Naive thymus-derived CD4-positive, alpha-beta T cell (primary cell): ENCODE measurements at regions not wholly inside any gene's neighbourhood (a gene's known extent, or its start where the extent isn't known, plus 50 kb on each side); places are given as distances from the start of the nearest gene placed in this dataset.

Source experiments
- ATAC-seq: fragments of 150-1000 bp; cut with Tn5 transposase; 2 replicates; pipeline ENCODE4 v1.10.0; 2021; ENCODE audit warnings: mild to moderate bottlenecking, moderate library complexity
- CTCF ChIA-PET: fragments of 350-600 bp; sonication (Branson Sonifier 250); formaldehyde crosslinking; loops from one replicate; lab custom pipeline; 2021; ENCODE audit warnings: antibody characterized with exemption; lab: Charles Lee
- POLR2A ChIA-PET: fragments of 350-600 bp; sonication (Branson Sonifier 250); formaldehyde crosslinking; loops from one replicate; lab custom pipeline; 2021; ENCODE audit warnings: antibody characterized with exemption, inconsistent platforms; lab: Charles Lee
- DNase-seq, 9 donors: peaks; one replicate each; pipeline versions ENCODE4 v3.0.0 to v3.0.0-alpha.2; 2020 to 2022; ENCODE audit warnings: mixed read lengths in 1 of 9
- H3K27ac ChIP-seq: one replicate; pipeline ENCODE4 v1.7.0; 2013; ENCODE audit warnings: mild to moderate bottlenecking, low read depth, low read length, moderate library complexity
- H3K27me3 ChIP-seq, 2 donors: one replicate each; pipeline ENCODE4 v1.7.0; 2013; ENCODE audit warnings: low read length in 2 of 2, mild to moderate bottlenecking in 2 of 2, moderate library complexity in 2 of 2; ENCODE audit not compliant: control insufficient read depth in 2 of 2, insufficient read depth in 2 of 2
- H3K36me3 ChIP-seq, 3 experiments: 1 replicate in 2 of 3; 2 replicates in 1 of 3; pipeline ENCODE4 v1.7.0; 2013; ENCODE audit warnings: low read length in 3 of 3, mild to moderate bottlenecking in 3 of 3, moderate library complexity in 1 of 3; ENCODE audit not compliant: insufficient read depth in 3 of 3, control insufficient read depth in 2 of 3
- H3K4me1 ChIP-seq, 2 donors: one replicate each; pipeline ENCODE4 v1.7.0; 2013; ENCODE audit warnings: low read length in 2 of 2, mild to moderate bottlenecking in 2 of 2, moderate library complexity in 1 of 2; ENCODE audit not compliant: control insufficient read depth in 2 of 2, insufficient read depth in 2 of 2
- H3K4me3 ChIP-seq: 2 replicates; pipeline ENCODE4 v1.7.0; 2013; ENCODE audit warnings: mild to moderate bottlenecking, low read length
- H3K9me3 ChIP-seq, 3 experiments: 1 replicate in 2 of 3; 2 replicates in 1 of 3; pipeline ENCODE4 v1.7.0; 2013; ENCODE audit warnings: low read length in 3 of 3; ENCODE audit not compliant: control insufficient read depth in 2 of 3
- H3K27ac Mint-ChIP-seq, 9 donors: one replicate each; pipeline ENCODE4 v1.8.0; 2020 to 2022; ENCODE audit warnings: mixed read lengths in 9 of 9, mild to moderate bottlenecking in 8 of 9, moderate library complexity in 5 of 9, inconsistent platforms in 2 of 9
- H3K27me3 Mint-ChIP-seq, 5 donors: one replicate each; pipeline ENCODE4 v1.8.0; 2021 to 2022; ENCODE audit warnings: mixed read lengths in 5 of 5, mild to moderate bottlenecking in 1 of 5
- H3K36me3 Mint-ChIP-seq, 5 donors: one replicate each; pipeline ENCODE4 v1.8.0; 2020 to 2022; ENCODE audit warnings: mixed read lengths in 5 of 5, mild to moderate bottlenecking in 3 of 5, inconsistent platforms in 1 of 5
- H3K4me1 Mint-ChIP-seq, 7 donors: one replicate each; pipeline ENCODE4 v1.8.0; 2020 to 2022; ENCODE audit warnings: mixed read lengths in 7 of 7, mild to moderate bottlenecking in 3 of 7, inconsistent platforms in 1 of 7
- H3K4me3 Mint-ChIP-seq, 10 donors: one replicate each; pipeline ENCODE4 v1.8.0; 2020 to 2022; ENCODE audit warnings: mild to moderate bottlenecking in 10 of 10, mixed read lengths in 10 of 10, moderate library complexity in 6 of 10, inconsistent platforms in 2 of 10
- H3K9me3 Mint-ChIP-seq, 11 donors: one replicate each; pipeline ENCODE4 v1.8.0; 2020 to 2022; ENCODE audit warnings: mixed read lengths in 11 of 11, mild to moderate bottlenecking in 4 of 11, inconsistent platforms in 1 of 11, moderate library complexity in 1 of 11
- intact Hi-C, 2 donors: fragments of 100-400 bp; cut with micrococcal nuclease; formaldehyde crosslinking; loops; one replicate each; pipeline ENCODE4 v1.15.1; 2023

- H3K27ac ChIP-seq: no peak overlapping the region
- DNase-seq: no peak
- POLR2A ChIA-PET: no interaction called here
- Mint-ChIP-seq H3K27me3 (peaks cover 6 to 50% (median 23%) of the 10 kb centered on the region in 5 donors), H3K27ac (no peak overlapping the region), H3K36me3 (no peaks in the 10 kb centered on the region), H3K4me1 (no peaks in the 10 kb centered on the region), H3K9me3 (peaks cover 0 to 24% (median 7%) of the 10 kb centered on the region in 11 donors), H3K4me3 (no peak overlapping the region)
- no peaks in the 10 kb centered on the region for H3K4me1 ChIP-seq
- CTCF ChIA-PET: no interaction called here
- H3K36me3 ChIP-seq: no peaks in the 10 kb centered on the region
- H3K27me3 ChIP-seq: no peaks in the 10 kb centered on the region
- no peak for ATAC-seq
- H3K4me3 ChIP-seq: no peak overlapping the region
- H3K9me3 ChIP-seq: no peaks in the 10 kb centered on the region
- intact Hi-C loops: no loop called here
Observed at GRCh38 chr10:28948046-28948445, 270.7 kb downstream of the BAMBI start.

GRCh38 chr10:28949005-28950004, 272.0 kb downstream of the BAMBI start:
- ATAC-seq (no peak), DNase-seq (no peak)
- H3K4me1 Mint-ChIP-seq: no peaks in the 10 kb centered on the region
- Histone ChIP-seq H3K36me3 (no peaks in the 10 kb centered on the region), H3K4me3 (no peak overlapping the region), H3K4me1 (no peaks in the 10 kb centered on the region), H3K27me3 (no peaks in the 10 kb centered on the region), H3K27ac (no peak overlapping the region), H3K9me3 (no peaks in the 10 kb centered on the region)
- intact Hi-C loops: no loop called here
- no peaks in the 10 kb centered on the region for H3K36me3 Mint-ChIP-seq
- H3K27me3 Mint-ChIP-seq: peaks cover 8 to 54% (median 28%) of the 10 kb centered on the region in 5 donors
- H3K4me3 Mint-ChIP-seq: no peak overlapping the region
- POLR2A ChIA-PET: no interaction called here
- CTCF ChIA-PET: no interaction called here
- H3K9me3 Mint-ChIP-seq: peaks cover 0 to 24% (median 7%) of the 10 kb centered on the region in 11 donors
- no peak overlapping the region for H3K27ac Mint-ChIP-seq

DNA sequence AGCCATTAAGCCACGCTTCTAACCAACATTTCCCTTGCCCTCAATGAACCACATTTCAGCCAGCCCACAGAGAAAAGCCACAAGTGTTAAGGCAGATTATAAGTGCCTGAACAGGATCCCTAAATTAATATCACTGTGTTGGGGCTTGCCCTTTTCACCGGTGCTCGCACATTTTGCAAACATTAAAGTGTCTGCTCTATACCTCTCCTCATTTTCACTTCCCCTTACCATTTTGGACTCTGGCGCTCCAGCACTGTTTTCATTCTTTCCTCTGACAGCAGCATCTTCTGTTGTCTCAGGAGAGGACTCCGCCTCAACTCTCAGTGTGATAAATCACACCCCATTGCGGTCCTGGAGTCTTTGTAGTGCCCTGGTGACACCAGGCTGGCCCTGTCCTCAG, 274.2 kb downstream of the BAMBI start:
- no peaks in the 10 kb centered on the region for H3K36me3 Mint-ChIP-seq
- H3K4me1 Mint-ChIP-seq: no peaks in the 10 kb centered on the region
- intact Hi-C loops: no loop called here
- Histone ChIP-seq H3K27me3 (no peaks in the 10 kb centered on the region), H3K4me1 (no peaks in the 10 kb centered on the region), H3K4me3 (no peak overlapping the region), H3K9me3 (no peaks in the 10 kb centered on the region), H3K36me3 (no peaks in the 10 kb centered on the region), H3K27ac (no peak overlapping the region)
- ATAC-seq (no peak), DNase-seq (no peak)
- H3K4me3 Mint-ChIP-seq: no peak overlapping the region
- H3K27ac Mint-ChIP-seq: no peak overlapping the region
- ChIA-PET CTCF (no interaction called here), POLR2A (no interaction called here)
- peaks cover 0 to 13% (median 0%) of the 10 kb centered on the region in 11 donors for H3K9me3 Mint-ChIP-seq
- H3K27me3 Mint-ChIP-seq: peaks cover 3 to 54% (median 25%) of the 10 kb centered on the region in 5 donors

GRCh38 chr10:28952523-28952922, 275.2 kb downstream of the BAMBI start:
- peaks cover 0 to 12% (median 1%) of the 10 kb centered on the region in 11 donors for H3K9me3 Mint-ChIP-seq
- no peaks in the 10 kb centered on the region for H3K36me3 ChIP-seq
- DNase-seq (no peak), ATAC-seq (no peak)
- peaks cover 2 to 50% (median 24%) of the 10 kb centered on the region in 5 donors for H3K27me3 Mint-ChIP-seq
- no peaks in the 10 kb centered on the region for H3K36me3 Mint-ChIP-seq
- intact Hi-C loops: no loop called here
- no peaks in the 10 kb centered on the region for H3K9me3 ChIP-seq
- H3K4me1 ChIP-seq: no peaks in the 10 kb centered on the region
- no peak overlapping the region for H3K27ac Mint-ChIP-seq
- ChIA-PET CTCF (no interaction called here), POLR2A (no interaction called here)
- H3K27me3 ChIP-seq: no peaks in the 10 kb centered on the region
- no peak overlapping the region for H3K4me3 ChIP-seq
- no peaks in the 10 kb centered on the region for H3K4me1 Mint-ChIP-seq
- H3K4me3 Mint-ChIP-seq: no peak overlapping the region
- no peak overlapping the region for H3K27ac ChIP-seq

GRCh38 chr10:28954211-28954610, 276.9 kb downstream of the BAMBI start:
- Histone ChIP-seq H3K4me3 (no peak overlapping the region), H3K9me3 (no peaks in the 10 kb centered on the region), H3K4me1 (no peaks in the 10 kb centered on the region), H3K27ac (no peak overlapping the region), H3K36me3 (no peaks in the 10 kb centered on the region), H3K27me3 (no peaks in the 10 kb centered on the region)
- H3K36me3 Mint-ChIP-seq: peaks cover 0 to 4% (median 0%) of the 10 kb centered on the region in 5 donors
- CTCF ChIA-PET: no interaction called here
- ATAC-seq (no peak), DNase-seq (no peak)
- no peak overlapping the region for H3K4me3 Mint-ChIP-seq
- H3K4me1 Mint-ChIP-seq: no peaks in the 10 kb centered on the region
- no peak overlapping the region for H3K27ac Mint-ChIP-seq
- peaks cover 0 to 25% (median 6%) of the 10 kb centered on the region in 11 donors for H3K9me3 Mint-ChIP-seq
- intact Hi-C loops: no loop called here
- H3K27me3 Mint-ChIP-seq: peaks cover 2 to 49% (median 29%) of the 10 kb centered on the region in 5 donors
- POLR2A ChIA-PET: no interaction called here

GRCh38 chr10:28958468-28958867, 281.1 kb downstream of the BAMBI start:
- H3K4me3 Mint-ChIP-seq: no peak overlapping the region
- CTCF ChIA-PET: no interaction called here
- DNase-seq: no peak

More at GRCh38 chr10:28958468-28958867, 281.1 kb downstream of the BAMBI start:
- H3K36me3 ChIP-seq: no peaks in the 10 kb centered on the region
- no peaks in the 10 kb centered on the region for H3K4me1 ChIP-seq
- Mint-ChIP-seq H3K27me3 (peaks cover 2 to 16% (median 6%) of the 10 kb centered on the region in 5 donors), H3K9me3 (peaks cover 0 to 18% (median 5%) of the 10 kb centered on the region in 11 donors), H3K36me3 (peaks cover 0 to 4% (median 0%) of the 10 kb centered on the region in 5 donors), H3K27ac (no peak overlapping the region), H3K4me1 (no peaks in the 10 kb centered on the region)
- no peaks in the 10 kb centered on the region for H3K9me3 ChIP-seq
- POLR2A ChIA-PET: no interaction called here
- H3K27me3 ChIP-seq: no peaks in the 10 kb centered on the region
- intact Hi-C loops: no loop called here
- no peak for ATAC-seq
- no peak overlapping the region for H3K4me3 ChIP-seq
- H3K27ac ChIP-seq: no peak overlapping the region
